Smooth muscle cell (in vitro differentiated cells): ENCODE measurements at regions not wholly inside any gene's neighbourhood (a gene's known extent, or its start where the extent isn't known, plus 50 kb on each side); places are given as distances from the start of the nearest gene placed in this dataset.

Source experiments
- DNase-seq: peaks from one replicate; lab custom pipeline; 2025; ENCODE audit not compliant: unreplicated experiment; lab: John Stamatoyannopoulos, UW
- H2AFZ ChIP-seq: fragments of 200-600 bp; sonication (generic); 2 replicates; pipeline ENCODE4 v1.6.0; 2016; ENCODE audit warnings: antibody characterized with exemption, low read depth, mild to moderate bottlenecking
- H3F3A ChIP-seq: fragments of 200-600 bp; sonication (generic); 2 replicates; pipeline ENCODE4 v1.6.0; 2017; ENCODE audit warnings: antibody characterized with exemption, low read depth
- H3K27ac ChIP-seq: fragments of 200-600 bp; sonication (generic); 2 replicates; pipeline ENCODE4 v1.5.1; 2016; ENCODE audit warnings: low read depth, mild to moderate bottlenecking
- H3K27me3 ChIP-seq: fragments of 200-600 bp; sonication (generic); 2 replicates; pipeline ENCODE4 v1.6.1; 2016; ENCODE audit warnings: low read depth, mild to moderate bottlenecking
- H3K36me3 ChIP-seq: fragments of 200-600 bp; sonication (generic); 2 replicates; pipeline ENCODE4 v1.5.1; 2016; ENCODE audit warnings: low read depth
- H3K4me1 ChIP-seq: fragments of 200-600 bp; sonication (generic); 2 replicates; pipeline ENCODE4 v1.5.1; 2016; ENCODE audit warnings: low read depth
- H3K4me2 ChIP-seq: fragments of 200-600 bp; sonication (generic); 2 replicates; pipeline ENCODE4 v1.6.0; 2016; ENCODE audit warnings: mild to moderate bottlenecking
- H3K4me3 ChIP-seq: fragments of 200-600 bp; sonication (generic); 2 replicates; pipeline ENCODE4 v1.5.1; 2016; ENCODE audit warnings: mild to moderate bottlenecking
- H3K79me2 ChIP-seq: fragments of 200-600 bp; sonication (generic); 2 replicates; pipeline ENCODE4 v1.6.0; 2016; ENCODE audit warnings: low read depth, mild to moderate bottlenecking
- H3K9ac ChIP-seq: fragments of 200-600 bp; sonication (generic); 2 replicates; pipeline ENCODE4 v1.6.0; 2016; ENCODE audit warnings: low read depth
- H3K9me3 ChIP-seq: fragments of 200-600 bp; sonication (generic); replicated peaks from 2 replicates; pipeline ENCODE4 v1.5.1; 2016; ENCODE audit warnings: low read depth
- H4K20me1 ChIP-seq: fragments of 200-600 bp; sonication (generic); 2 replicates; pipeline ENCODE4 v1.6.0; 2016; ENCODE audit warnings: low read depth
- CTCF ChIP-seq: fragments of 200-600 bp; sonication (generic); IDR thresholded peaks from 2 replicates; pipeline ENCODE4 v1.5.1; 2017; ENCODE audit warnings: borderline replicate concordance, mild to moderate bottlenecking, antibody characterized with exemption; ENCODE audit not compliant: insufficient read depth, poor library complexity, severe bottlenecking
- WGBS: methylation state at CpG from one replicate; pipeline ENCODE4 v1.1.7; 2016; ENCODE audit warnings: low lambda C conversion rate; 5-methylcytosine and 5-hydroxymethylcytosine counted together

GRCh38 chr17:79529661-79530081 lies 81.2 kb downstream of the RBFOX3 start:
- 89% methylated on average over 11 of the region's 11 CpGs for WGBS
- no peak for TF ChIP-seq CTCF
- Histone ChIP-seq H4K20me1 (no peaks in the 10 kb centered on the region), H3K4me3 (no peak overlapping the region), H3K36me3 (no peaks in the 10 kb centered on the region), H3K4me2 (no peak overlapping the region), H3F3A (no peaks in the 10 kb centered on the region), H3K27ac (no peak overlapping the region), H3K9me3 (no peaks in the 10 kb centered on the region), H3K9ac (no peak overlapping the region), H3K79me2 (no peaks in the 10 kb centered on the region), H3K27me3 (peaks cover 8% of the 10 kb centered on the region), H3K4me1 (no peaks in the 10 kb centered on the region), H2AFZ (no peak overlapping the region)
- no peak for DNase-seq

- WGBS, result 80% methylated on average over 11 of the region's 11 CpGs
- Histone ChIP-seq H4K20me1 (no peaks in the 10 kb centered on the region), H3K4me2 (no peak overlapping the region), H3F3A (no peaks in the 10 kb centered on the region), H3K36me3 (no peaks in the 10 kb centered on the region), H3K4me1 (no peaks in the 10 kb centered on the region), H3K9me3 (no peaks in the 10 kb centered on the region), H3K9ac (no peak overlapping the region), H3K4me3 (no peak overlapping the region), H2AFZ (no peak overlapping the region), H3K27me3 (peaks cover 13% of the 10 kb centered on the region), H3K79me2 (no peaks in the 10 kb centered on the region), H3K27ac (no peak overlapping the region)
- TF ChIP-seq CTCF, result no peak
- DNase-seq, result no peak
Measured at GRCh38 chr17:79528592-79529125, 82.2 kb downstream of the RBFOX3 start.

GRCh38 chr17:79527306-79527705 lies 83.5 kb downstream of the RBFOX3 start:
- H3K4me2 ChIP-seq, result no peak overlapping the region
- no peaks in the 10 kb centered on the region for H3K36me3 ChIP-seq
- H3K9me3 ChIP-seq, result no peaks in the 10 kb centered on the region
- no peaks in the 10 kb centered on the region for H3F3A ChIP-seq
- H3K79me2 ChIP-seq, result no peaks in the 10 kb centered on the region
- no peak overlapping the region for H3K27ac ChIP-seq
- TF ChIP-seq CTCF, result no peak
- WGBS, result 88% methylated on average over 9 of the region's 9 CpGs
- no peak overlapping the region for H3K9ac ChIP-seq
- no peak overlapping the region for H3K4me3 ChIP-seq
- H4K20me1 ChIP-seq, result no peaks in the 10 kb centered on the region
- H3K4me1 ChIP-seq, result no peaks in the 10 kb centered on the region
- no peak for DNase-seq
- peaks cover 18% of the 10 kb centered on the region for H3K27me3 ChIP-seq
- H2AFZ ChIP-seq, result no peak overlapping the region
